Activated CD4-positive, alpha-beta T cell treated with anti-CD3 and anti-CD28 coated beads for 24 hours (primary cell): ENCODE measurements at regions not wholly inside any gene's neighbourhood (a gene's known extent, or its start where the extent isn't known, plus 50 kb on each side); places are given as distances from the start of the nearest gene placed in this dataset.

Source experiments
- DNase-seq, 2 donors: peaks; one replicate each; pipeline ENCODE4 v3.0.0-alpha.2; 2020; ENCODE audit warnings: low read depth in 2 of 2

GRCh38 chr17:33475594-33475993 is 182.5 kb upstream of the ASIC2 start:
- DNase-seq = no peak

GRCh38 chr17:33481652-33482051 is 188.6 kb upstream of the ASIC2 start:
- DNase-seq = no peak

- DNase-seq = no peak
Measured at GRCh38 chr17:33482636-33483035, 189.5 kb upstream of the ASIC2 start.

GRCh38 chr17:33484559-33484958 is 191.5 kb upstream of the ASIC2 start:
- no peak for DNase-seq

GRCh38 chr17:33486135-33486885 is 193.2 kb upstream of the ASIC2 start:
- DNase-seq = no peak

- DNase-seq = no peak
Measured at GRCh38 chr17:33487187-33487879, 194.2 kb upstream of the ASIC2 start.

- no peak for DNase-seq
Measured at GRCh38 chr17:33491871-33492481, 198.9 kb upstream of the ASIC2 start.

- DNase-seq = no peak
Measured at GRCh38 chr17:33492731-33493265, 199.7 kb upstream of the ASIC2 start.

GRCh38 chr17:33493566-33493965 is 200.5 kb upstream of the ASIC2 start:
- no peak for DNase-seq

- no peak for DNase-seq
Measured at GRCh38 chr17:33494151-33494550, 201.1 kb upstream of the ASIC2 start.

GRCh38 chr17:33497623-33498022 is 204.5 kb upstream of the ASIC2 start:
- DNase-seq = no peak

GRCh38 chr17:33498069-33498468 is 205.0 kb upstream of the ASIC2 start:
- no peak for DNase-seq

- DNase-seq = no peak
Measured at GRCh38 chr17:33499040-33499439, 205.9 kb upstream of the ASIC2 start.

- no peak for DNase-seq
Measured at GRCh38 chr17:33500151-33500550, 207.1 kb upstream of the ASIC2 start.

- no peak for DNase-seq
Measured at GRCh38 chr17:33501185-33501584, 208.1 kb upstream of the ASIC2 start.

GRCh38 chr17:33504571-33504970 is 211.5 kb upstream of the ASIC2 start:
- DNase-seq = no peak

GRCh38 chr17:33506889-33507650 is 214.0 kb upstream of the ASIC2 start:
- DNase-seq = no peak

GRCh38 chr17:33508215-33508614 is 215.1 kb upstream of the ASIC2 start:
- DNase-seq = no peak

GRCh38 chr17:33509331-33509730 is 216.2 kb upstream of the ASIC2 start:
- no peak for DNase-seq

- DNase-seq = no peak
Measured at GRCh38 chr17:33511670-33512069, 218.6 kb upstream of the ASIC2 start.

- no peak for DNase-seq
Measured at GRCh38 chr17:33512113-33512512, 219.0 kb upstream of the ASIC2 start.

- DNase-seq = no peak
Measured at GRCh38 chr17:33513769-33514168, 220.7 kb upstream of the ASIC2 start.
